H54 (cell line): ENCODE measurements at regions not wholly inside any gene's neighbourhood (a gene's known extent, or its start where the extent isn't known, plus 50 kb on each side); places are given as distances from the start of the nearest gene placed in this dataset.
"Not testable (repeated sequence)": the region's sequence is repeated elsewhere in the genome, so short reads cannot be mapped to it uniquely, and the experiment has no call there.

Experiments
- DNase-seq: peaks from one replicate; pipeline ENCODE4 v3.0.0; 2011; ENCODE audit warnings: low spot score, mixed read lengths; ENCODE audit not compliant: insufficient read length
- FAIRE-seq: peaks from 3 replicates; lab custom pipeline; 2011; peaks lifted over from hg19 to GRCh38; lab: Jason Lieb, UNC
- POLR2A ChIP-seq: IDR thresholded peaks from 2 replicates; pipeline ENCODE4 v1.6.1; 2011; ENCODE audit warnings: low read depth, mild to moderate bottlenecking, low read length

DNA sequence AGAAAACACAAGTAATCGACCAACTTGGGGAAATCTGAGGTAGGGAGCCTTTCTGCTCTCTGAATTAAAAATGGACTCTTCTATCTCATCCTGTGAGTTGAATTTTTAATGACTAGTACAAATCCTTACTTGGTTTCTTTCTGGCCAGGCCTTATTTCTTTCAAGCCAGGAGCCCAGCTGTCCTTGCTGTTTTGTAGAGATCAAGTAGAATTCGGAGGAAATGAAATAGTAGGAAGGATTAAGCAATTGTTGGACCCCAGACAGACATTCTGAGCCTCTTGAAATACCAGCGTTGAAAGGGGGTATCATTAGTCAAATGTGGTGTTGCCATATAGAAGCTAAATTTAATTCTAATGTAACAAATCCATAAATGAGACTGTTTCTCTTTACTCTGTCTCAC is 53.7 kb upstream of the SMIM15 start:
- no peak for DNase-seq
- TF ChIP-seq POLR2A: no peak
- FAIRE-seq: no peak

DNA sequence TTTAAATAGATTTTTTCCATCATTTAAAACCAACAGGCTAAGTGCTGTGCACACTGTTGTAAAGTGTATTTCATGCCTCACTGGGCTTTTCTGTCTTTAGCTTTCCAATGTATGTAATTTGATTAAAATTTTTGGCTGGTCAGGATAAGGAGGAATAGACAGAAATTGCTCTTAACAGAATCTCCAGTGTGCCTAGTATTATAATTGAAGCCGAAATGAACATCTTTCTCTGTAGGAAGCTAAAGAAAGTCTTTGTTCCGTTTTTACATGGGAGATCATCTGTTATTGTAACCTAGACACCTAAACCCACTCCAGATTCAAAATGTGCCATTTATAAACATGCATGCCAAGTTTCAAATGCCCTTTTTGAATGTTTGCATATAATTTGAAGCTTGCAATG is 54.5 kb upstream of the SMIM15 start:
- TF ChIP-seq POLR2A: no peak

DNA sequence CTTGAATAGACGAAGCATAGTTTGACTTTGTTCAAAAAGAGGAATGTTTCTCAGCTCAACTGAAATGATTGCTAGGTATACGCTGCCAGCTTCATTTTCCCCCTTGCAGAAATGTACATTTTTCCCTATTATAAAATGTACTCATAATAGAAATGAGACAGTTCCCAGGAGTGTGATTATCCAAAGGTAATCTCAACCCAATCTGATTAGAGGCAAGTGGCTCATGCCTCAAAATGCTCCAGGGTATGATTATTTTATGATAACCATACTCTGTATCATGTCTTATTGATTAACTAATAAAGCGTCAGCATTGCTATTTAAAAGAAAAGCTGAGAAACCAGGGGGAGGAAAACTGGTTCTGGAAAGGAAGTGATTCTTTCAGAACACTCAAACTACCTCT is 54.9 kb upstream of the SMIM15 start:
- FAIRE-seq (no peak), DNase-seq (no peak)
- TF ChIP-seq POLR2A: no peak

More for the DNA sequence above, 54.5 kb upstream of the SMIM15 start:
- no peak for DNase-seq
- FAIRE-seq: no peak

DNA sequence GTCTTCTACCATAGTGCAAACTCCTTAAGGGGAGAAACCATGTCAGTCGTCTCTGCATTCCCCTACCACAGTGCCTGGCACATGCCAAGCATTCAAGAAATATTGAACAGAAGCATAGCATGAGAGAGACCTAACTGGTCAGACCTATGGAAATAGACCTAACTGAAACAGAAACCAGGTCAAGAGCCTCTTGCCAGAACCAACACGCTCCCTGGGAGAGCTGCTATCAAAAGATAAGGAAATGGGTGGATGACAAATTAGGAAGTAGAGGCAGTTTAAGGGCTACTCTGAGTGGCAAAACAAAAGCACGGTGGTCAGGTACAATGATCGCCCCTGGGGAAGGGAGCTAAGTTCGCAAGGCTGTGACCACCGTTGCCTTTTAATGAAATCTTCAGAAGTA is 66.0 kb upstream of the SMIM15 start:
- TF ChIP-seq POLR2A: no peak
- no peak for FAIRE-seq
- no peak for DNase-seq

DNA sequence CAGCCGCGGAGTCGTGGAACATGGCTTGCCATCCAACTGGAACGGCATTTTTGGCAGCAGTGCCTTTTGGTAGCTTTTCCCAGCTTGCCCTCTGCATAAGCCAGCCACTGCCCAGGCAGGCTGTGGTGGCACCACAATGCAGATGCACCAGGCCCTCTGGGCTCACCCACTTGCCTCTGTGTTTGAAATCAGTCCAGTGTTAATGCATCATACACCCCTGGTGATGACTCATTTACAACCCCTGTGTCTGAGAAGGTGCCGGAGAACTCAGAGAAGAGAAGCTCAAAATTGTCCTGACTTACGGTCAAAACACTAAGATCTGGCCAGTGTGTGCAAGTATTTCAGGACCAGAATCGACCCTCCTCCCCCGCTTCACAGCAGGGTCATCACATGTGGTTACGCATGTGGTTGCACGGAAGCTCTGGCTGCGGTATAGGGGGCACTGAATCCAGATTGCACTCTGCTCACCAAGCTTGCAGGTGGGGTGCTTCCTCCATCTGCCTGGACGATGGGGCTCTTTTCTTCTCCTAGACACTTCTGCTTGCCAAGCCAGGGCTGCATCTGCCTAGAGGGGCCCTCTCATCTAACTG is 66.5 kb upstream of the SMIM15 start:
- no peak for TF ChIP-seq POLR2A
- peak; percentile 33 for FAIRE-seq
- peak; percentile 67 for DNase-seq

DNA sequence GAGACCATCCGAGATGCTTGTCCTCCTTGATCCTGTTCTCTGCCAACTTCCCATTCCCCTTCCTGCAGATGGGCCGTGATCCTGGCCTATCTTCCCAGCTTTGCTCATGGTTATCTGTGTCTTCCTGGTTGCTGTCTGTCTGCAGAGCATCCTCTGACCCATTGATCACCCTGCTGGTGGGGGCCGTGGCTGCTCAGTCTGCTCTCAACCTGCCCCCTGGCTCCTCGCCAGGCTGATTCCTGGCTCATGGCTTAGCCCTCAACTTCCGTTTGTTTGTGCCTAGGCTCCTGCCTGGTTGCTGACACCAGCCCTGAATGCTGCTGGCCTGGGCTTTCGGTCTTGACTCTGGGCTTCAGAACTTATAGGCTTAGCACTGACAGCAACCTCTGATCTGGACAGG is 67.1 kb upstream of the SMIM15 start:
- no peak for TF ChIP-seq POLR2A
- peak; percentile 6 for DNase-seq
- no peak for FAIRE-seq

DNA sequence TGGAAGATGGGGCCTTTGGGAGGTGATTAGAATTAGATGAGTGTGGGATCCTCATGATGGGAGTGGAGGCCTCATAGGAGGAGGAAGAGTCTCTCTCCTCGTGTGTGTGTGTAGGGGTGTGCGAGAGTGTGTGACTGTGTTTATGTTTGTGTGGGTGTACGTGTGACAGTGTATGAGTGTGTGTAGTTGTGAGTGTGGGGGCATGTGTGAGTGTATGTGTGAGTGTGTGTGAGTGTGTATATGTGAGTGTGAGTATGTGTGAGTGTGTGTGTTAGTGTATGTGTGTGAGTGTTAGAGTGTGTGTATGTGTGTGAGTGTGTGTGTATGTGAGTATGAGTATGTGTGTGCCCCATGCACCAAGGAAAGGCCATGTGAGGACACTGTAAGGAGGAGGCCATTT is 68.2 kb upstream of the SMIM15 start:
- DNase-seq (no peak), FAIRE-seq (no peak)
- TF ChIP-seq POLR2A: no peak

DNA sequence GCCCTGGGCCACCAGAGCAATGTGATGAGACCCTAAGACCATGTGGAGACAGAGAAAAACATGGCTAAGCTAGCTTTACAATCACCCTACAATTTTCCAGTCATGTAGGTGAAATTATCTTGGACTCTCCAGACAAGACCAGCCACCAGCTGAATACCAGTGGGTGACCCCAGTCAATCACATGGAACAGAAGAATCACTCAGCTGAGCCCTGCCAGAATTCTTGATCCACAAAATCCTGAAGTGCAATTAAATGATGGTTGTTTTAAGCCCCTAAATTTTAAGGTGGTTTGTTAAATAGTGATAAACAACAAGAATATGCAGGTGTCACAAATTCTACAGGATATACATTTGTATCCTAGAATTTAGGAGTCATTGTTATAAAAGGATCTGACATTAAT is 69.5 kb upstream of the SMIM15 start:
- TF ChIP-seq POLR2A: no peak

DNA sequence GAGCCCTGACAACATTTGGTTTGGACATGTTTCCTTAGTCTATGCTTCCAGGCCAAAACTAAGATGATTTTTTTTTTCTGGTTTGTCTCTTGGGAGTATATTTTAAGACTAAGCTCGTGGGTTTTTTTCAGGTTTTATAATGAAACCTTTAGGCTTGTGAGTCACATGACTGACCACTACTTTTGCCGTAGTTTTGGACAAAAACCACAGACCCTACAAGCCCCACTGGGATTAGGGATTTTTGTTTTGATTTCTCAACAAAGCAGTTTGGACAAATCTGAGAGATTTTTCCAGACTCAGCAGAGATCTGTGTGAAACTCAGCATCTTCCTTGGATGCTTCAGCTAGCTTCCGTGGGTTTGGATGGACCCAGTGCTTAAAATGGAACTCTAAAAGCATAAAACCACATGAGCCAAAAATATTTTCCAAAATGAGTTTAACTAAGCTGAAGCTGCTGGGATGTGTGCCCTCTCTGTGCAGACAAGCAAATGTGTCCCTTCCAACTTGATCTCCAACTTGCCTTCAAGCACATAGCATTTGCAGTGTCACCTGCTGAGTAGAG is 70.3 kb upstream of the SMIM15 start:
- TF ChIP-seq POLR2A: no peak
- DNase-seq: no peak

More for the DNA sequence above, 69.5 kb upstream of the SMIM15 start:
- no peak for FAIRE-seq
- no peak for DNase-seq

DNA sequence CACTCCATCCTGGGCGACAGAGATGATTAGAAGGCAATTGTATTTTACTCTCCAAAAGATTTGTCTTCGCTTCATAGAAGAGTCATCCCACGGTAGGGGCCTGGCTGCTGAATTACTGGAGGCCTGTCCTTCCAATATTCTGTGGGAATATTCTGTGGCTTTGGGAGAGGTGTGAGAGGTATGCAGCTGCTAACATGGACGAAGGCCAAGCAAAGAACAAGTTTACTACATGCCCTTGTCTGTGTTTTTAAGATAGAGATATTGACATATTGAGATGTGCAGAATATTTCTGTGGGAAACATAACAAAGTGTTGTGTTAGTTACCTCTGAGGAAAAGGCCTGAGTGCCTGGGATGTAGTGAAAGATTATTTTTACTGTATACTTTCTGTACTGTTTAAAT is 71.8 kb upstream of the SMIM15 start:
- TF ChIP-seq POLR2A: no peak
- DNase-seq (no peak), FAIRE-seq (no peak)

More for the DNA sequence above, 70.3 kb upstream of the SMIM15 start:
- no peak for FAIRE-seq

DNA sequence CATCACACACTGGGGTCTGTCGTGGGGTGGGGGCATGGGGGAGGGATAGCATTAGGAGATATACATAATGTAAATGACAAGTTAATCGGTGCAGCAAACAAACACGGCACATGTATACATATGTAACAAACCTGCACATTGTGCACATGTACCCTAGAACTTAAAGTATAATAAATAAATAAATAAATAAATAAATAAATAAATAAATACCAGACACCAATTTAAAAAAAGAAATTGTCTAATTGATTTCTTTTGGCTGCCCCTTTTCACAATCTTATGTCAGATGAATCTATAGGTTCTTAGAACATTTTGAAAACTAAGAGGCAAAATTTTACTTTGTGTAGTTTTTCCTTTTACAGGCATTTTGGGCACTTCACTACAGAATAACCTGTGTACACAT is 74.4 kb upstream of the SMIM15 start:
- not testable (repeated sequence) for FAIRE-seq

DNA sequence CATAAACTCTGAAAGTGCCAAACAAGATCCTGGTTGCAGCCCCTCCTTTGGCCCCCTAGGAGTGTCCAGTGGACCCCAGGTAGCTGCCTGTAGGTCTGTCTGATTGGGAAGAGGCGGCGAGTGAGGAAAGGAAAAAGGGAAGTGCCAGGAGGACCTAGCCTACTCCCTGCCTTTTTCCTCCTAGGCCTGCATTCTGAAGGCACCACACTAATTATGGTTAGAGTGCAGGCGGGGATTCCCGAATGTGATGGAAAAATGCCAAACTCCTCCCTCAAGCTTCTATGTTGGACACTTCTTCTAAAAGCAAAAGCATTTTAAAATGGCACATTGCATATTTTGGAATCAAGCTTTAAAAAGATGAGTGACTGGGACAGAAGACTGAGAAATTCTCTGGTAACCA is 83.2 kb upstream of the SMIM15 start:
- TF ChIP-seq POLR2A: no peak
- DNase-seq (peak; percentile 23), FAIRE-seq (peak; percentile 55)

More for the DNA sequence above, 74.4 kb upstream of the SMIM15 start:
- DNase-seq: not testable (repeated sequence)

DNA sequence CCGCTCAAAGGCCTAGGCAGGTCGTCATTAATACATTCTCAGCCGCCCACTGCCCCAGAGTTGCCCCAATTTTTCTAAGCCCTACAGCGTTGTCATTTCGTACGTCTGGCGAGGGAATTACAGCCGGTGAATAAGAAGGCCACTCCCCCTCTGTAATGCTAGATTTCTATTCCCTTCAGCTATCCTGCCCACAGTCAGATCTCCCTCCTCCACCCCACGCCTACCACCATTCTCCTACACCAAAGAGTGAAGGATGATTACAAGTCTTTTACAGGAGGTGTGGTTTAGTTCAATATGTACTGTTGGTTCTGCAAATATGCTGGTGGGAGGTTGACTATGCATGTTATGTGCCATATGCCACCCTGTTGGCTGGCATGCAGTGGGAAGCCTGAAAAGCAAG is 83.7 kb upstream of the SMIM15 start:
- DNase-seq: peak; percentile 41
- FAIRE-seq: peak; percentile 94
- no peak for TF ChIP-seq POLR2A

DNA sequence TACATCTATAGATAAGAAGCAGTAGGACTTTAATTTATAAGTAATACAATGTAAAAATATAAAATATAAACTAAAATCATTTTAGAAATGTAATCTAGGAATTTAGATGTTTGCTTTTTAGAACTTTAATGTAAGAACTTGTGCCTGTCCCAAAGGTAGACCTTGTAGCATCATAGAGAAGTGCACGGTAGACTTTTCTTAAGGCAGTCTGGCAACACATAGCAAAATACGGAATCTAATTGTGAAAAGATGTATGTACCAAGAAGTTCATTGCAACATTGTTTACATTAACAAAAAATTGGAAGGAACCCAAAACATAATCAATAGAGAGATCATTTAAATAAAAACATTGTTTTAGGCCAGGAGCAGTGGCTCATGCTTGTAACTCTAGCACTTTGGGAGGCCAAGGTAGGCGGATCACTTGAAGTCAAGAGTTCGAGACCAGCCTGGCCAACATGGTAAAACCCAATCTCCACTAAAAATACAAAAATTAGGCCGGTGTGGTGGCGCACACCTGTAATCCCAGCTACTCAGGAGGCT is 84.6 kb upstream of the SMIM15 start:
- no peak for DNase-seq
- no peak for TF ChIP-seq POLR2A
- FAIRE-seq: no peak

DNA sequence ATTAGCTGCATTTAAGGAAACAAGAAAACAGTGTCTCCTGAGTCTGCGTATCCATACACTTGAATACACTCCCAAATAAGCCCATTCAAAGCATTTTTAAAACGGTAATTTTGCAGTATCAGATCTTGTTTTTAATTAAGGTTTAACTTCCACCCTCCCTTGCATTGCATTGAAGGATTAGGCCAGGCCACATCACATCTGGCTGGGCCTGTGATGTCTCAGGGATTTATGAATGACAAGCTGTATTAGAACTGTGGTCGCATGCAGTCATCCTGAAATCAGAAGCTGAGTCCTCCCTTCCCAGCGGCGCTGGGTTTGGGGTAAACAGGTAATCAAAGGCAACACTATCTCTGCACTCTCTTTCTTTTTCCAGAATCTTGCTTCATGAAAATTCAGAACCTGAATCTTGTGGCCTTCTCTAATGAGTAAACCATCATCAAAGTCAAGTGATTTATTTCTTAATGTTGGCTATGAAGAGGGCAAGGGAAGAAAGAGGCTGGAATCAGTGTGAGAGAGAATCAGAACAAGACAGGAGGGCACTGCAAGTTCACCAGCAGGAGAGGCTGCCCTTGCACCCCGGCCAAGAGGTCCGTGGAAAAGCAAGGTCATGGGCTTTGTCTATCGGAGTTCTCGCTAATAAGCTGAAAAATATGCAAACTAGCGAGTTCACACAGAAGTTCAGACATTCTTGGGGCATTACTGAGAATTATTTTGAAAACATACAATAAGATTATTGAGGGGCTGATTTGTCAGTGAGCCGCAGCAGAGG is 80.0 kb upstream of the ZSWIM6 start:
- DNase-seq (no peak), FAIRE-seq (no peak)
- no peak for TF ChIP-seq POLR2A

DNA sequence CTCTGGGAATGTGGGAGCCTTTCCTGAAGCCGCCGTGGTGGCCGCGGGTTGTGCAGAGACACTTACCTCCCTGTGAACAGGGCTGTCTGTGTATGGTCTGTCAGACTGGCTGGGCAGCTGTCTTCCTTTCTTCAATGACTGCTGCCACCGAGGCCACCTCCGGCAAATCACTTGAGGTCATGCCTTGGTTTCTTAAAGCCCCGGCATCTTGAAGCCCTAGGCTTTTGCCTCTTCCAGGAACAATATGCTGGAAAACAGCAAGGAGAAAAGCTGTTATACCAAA is 79.5 kb upstream of the ZSWIM6 start:
- TF ChIP-seq POLR2A: no peak
- FAIRE-seq (no peak), DNase-seq (no peak)
